ENCODE measurements at regions not wholly inside any gene's neighbourhood (a gene's known extent, or its start where the extent isn't known, plus 50 kb on each side); places are given as distances from the start of the nearest gene placed in this dataset.
A peak's percentile ranks its signal among the peaks of the same experiment; 100 is the strongest.

DNA sequence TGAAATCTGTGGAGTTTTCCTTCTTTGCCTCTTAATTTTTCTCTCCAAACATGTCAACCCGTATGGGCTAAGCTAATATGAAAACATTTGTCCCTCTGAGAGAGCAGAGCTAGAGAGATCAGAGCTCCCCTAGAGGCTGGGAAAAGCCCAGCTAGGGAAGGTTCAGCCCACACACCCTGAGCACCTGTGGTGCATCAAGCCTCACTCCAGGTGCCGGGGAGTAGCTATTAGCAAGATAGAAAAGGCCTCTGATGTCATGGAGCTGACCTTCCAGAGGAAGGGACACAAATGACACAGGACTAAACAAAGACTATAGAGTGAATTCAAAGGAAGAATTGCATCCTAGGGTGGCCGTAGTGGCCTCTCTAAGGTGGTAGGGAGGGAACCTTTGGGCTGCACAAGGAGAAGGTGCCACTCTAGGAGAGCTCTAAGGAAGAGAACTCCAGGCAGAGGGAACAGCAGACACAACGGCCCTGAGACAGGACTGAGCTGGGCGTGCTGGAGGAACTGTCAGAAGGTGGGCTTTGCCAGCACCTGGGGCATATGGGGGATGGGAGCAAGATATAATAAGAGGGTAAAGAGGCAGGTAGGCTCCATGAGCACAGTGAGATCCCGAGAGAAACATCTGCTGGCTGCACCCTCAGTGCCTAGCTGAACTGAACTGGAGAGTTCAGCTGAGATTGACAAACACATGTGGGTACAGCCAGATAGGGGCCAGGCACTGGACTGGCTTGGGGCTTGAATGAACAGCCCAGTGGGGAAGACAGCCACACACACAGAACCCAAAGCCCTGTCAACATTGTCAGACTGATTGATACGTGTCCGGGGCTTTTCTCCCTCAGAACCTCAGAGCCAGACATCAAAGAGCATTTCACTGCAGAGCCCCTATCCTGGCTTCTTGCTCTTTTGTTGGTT is 65.5 kb upstream of the DRD2 start:
- Mint-ChIP-seq H3K9me3 (no peaks in the 10 kb centered on the region), H3K36me3 (no peaks in the 10 kb centered on the region), H3K27me3 (ENCODE audit: low read depth) (peaks cover 23% of the 10 kb centered on the region), H3K4me1 (peaks cover 30% of the 10 kb centered on the region), H3K27ac (no peak overlapping the region), H3K4me3 (no peak overlapping the region)
- peak; percentile 82 for TF ChIP-seq ZNF423 (CRISPR knock-in tag; IDR thresholded peaks at IDR 0.05)
- TF ChIP-seq, protein P1, sequence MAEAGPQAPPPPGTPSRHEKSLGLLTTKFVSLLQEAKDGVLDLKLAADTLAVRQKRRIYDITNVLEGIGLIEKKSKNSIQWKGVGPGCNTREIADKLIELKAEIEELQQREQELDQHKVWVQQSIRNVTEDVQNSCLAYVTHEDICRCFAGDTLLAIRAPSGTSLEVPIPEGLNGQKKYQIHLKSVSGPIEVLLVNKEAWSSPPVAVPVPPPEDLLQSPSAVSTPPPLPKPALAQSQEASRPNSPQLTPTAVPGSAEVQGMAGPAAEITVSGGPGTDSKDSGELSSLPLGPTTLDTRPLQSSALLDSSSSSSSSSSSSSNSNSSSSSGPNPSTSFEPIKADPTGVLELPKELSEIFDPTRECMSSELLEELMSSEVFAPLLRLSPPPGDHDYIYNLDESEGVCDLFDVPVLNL (CRISPR knock-in tag; IDR thresholded peaks at IDR 0.05; ENCODE audit: borderline replicate concordance, low read depth), result no peak
- TF ChIP-seq GTF2I (CRISPR knock-in tag; conservative IDR thresholded peaks at IDR 0.05), result no peak
- CTCF ChIA-PET, result interaction anchor here (0.5 to 3.8 kb wide), 32 partner anchors 9 to 256 kb away, joined by 3 to 40 read pairs (median 4); partner anchors contain the start of genes ANKK1, DRD2, TTC12 and ZW10
- POLR2A ChIA-PET, result no interaction called here
- DNase-seq (ENCODE audit: low spot score) (peak; percentile 57), ATAC-seq (peak; percentile 96)

DNA sequence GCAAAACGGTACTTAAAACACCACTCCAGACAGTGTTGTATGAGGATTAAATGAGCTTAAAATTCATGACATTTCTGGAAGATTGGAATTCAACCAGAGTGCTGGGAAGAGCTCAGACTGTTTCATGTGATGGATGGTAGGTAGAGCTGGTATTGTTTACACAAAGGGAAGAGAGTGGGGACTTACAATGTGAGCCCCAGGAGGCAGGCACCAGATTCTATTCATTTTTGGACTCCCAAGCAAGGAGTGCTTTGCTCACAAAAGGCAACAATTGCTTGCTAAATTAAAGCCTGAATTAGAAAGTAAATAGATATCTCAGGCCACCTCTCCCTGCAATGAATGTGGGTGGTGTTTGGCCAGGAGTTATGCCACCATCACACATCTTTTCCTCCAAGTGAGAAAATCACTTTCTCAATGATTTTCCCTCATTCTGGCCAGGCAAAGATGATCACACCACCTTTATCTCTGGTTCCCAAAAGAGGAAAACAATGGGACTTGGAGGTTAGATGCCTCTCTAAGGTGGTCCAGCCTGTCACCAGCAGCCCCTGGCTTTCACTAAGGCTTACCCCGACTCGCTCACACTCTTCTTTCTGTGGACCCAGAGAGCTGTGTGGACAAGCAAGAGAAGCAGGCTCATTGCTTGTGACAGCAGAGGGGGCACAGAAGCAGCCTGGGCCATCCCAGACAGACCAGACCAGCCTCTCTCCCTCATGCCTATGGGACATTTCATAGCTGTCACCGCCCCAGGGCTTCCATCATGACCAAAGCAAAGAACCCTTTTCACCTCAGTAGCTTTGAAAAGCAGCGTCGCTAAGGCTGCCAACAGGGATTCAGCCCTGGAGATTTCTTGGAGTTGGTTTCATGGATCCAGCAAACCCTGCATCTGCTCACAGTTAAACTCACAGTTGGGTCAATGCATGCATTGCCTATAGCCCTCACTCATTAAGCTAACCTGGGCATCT is 63.5 kb upstream of the DRD2 start:
- ChIA-PET POLR2A (no interaction called here), CTCF (interaction anchor here (1.2 to 3.8 kb wide), 5 partner anchors 7 to 192 kb away, joined by 3 to 40 read pairs (median 14); no protein-coding TSS in a partner anchor)
- Mint-ChIP-seq H3K27me3 (ENCODE audit: low read depth) (peaks cover 23% of the 10 kb centered on the region), H3K4me3 (no peak overlapping the region), H3K9me3 (no peaks in the 10 kb centered on the region), H3K27ac (no peak overlapping the region), H3K36me3 (no peaks in the 10 kb centered on the region), H3K4me1 (peaks cover 30% of the 10 kb centered on the region)
- TF ChIP-seq, protein P2, sequence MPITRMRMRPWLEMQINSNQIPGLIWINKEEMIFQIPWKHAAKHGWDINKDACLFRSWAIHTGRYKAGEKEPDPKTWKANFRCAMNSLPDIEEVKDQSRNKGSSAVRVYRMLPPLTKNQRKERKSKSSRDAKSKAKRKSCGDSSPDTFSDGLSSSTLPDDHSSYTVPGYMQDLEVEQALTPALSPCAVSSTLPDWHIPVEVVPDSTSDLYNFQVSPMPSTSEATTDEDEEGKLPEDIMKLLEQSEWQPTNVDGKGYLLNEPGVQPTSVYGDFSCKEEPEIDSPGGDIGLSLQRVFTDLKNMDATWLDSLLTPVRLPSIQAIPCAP (CRISPR knock-in tag; IDR thresholded peaks at IDR 0.05), result no peak
- TF ChIP-seq ESRRA (CRISPR knock-in tag; IDR thresholded peaks at IDR 0.05; ENCODE audit: borderline replicate concordance) (no peak), ELF4 (CRISPR knock-in tag; IDR thresholded peaks at IDR 0.05; ENCODE audit: low read depth) (no peak), ZNF317 (CRISPR knock-in tag; IDR thresholded peaks at IDR 0.05; ENCODE audit: borderline replicate concordance, low read depth) (no peak), FOXK1 (CRISPR knock-in tag; IDR thresholded peaks at IDR 0.05) (no peak), TEAD4 (CRISPR knock-in tag; IDR thresholded peaks at IDR 0.05) (no peak), TEAD1 (CRISPR knock-in tag; IDR thresholded peaks at IDR 0.05) (no peak), GTF2I (CRISPR knock-in tag; conservative IDR thresholded peaks at IDR 0.05) (no peak), TCF7 (CRISPR knock-in tag; IDR thresholded peaks at IDR 0.05; ENCODE audit: low read depth) (no peak)
- TF ChIP-seq, protein P3, sequence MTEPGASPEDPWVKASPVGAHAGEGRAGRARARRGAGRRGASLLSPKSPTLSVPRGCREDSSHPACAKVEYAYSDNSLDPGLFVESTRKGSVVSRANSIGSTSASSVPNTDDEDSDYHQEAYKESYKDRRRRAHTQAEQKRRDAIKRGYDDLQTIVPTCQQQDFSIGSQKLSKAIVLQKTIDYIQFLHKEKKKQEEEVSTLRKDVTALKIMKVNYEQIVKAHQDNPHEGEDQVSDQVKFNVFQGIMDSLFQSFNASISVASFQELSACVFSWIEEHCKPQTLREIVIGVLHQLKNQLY (CRISPR knock-in tag; IDR thresholded peaks at IDR 0.05), result no peak
- TF ChIP-seq, protein P4, sequence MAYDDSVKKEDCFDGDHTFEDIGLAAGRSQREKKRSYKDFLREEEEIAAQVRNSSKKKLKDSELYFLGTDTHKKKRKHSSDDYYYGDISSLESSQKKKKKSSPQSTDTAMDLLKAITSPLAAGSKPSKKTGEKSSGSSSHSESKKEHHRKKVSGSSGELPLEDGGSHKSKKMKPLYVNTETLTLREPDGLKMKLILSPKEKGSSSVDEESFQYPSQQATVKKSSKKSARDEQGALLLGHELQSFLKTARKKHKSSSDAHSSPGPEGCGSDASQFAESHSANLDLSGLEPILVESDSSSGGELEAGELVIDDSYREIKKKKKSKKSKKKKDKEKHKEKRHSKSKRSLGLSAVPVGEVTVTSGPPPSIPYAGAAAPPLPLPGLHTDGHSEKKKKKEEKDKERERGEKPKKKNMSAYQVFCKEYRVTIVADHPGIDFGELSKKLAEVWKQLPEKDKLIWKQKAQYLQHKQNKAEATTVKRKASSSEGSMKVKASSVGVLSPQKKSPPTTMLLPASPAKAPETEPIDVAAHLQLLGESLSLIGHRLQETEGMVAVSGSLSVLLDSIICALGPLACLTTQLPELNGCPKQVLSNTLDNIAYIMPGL (CRISPR knock-in tag; IDR thresholded peaks at IDR 0.05), result no peak
- TF ChIP-seq, protein P5, sequence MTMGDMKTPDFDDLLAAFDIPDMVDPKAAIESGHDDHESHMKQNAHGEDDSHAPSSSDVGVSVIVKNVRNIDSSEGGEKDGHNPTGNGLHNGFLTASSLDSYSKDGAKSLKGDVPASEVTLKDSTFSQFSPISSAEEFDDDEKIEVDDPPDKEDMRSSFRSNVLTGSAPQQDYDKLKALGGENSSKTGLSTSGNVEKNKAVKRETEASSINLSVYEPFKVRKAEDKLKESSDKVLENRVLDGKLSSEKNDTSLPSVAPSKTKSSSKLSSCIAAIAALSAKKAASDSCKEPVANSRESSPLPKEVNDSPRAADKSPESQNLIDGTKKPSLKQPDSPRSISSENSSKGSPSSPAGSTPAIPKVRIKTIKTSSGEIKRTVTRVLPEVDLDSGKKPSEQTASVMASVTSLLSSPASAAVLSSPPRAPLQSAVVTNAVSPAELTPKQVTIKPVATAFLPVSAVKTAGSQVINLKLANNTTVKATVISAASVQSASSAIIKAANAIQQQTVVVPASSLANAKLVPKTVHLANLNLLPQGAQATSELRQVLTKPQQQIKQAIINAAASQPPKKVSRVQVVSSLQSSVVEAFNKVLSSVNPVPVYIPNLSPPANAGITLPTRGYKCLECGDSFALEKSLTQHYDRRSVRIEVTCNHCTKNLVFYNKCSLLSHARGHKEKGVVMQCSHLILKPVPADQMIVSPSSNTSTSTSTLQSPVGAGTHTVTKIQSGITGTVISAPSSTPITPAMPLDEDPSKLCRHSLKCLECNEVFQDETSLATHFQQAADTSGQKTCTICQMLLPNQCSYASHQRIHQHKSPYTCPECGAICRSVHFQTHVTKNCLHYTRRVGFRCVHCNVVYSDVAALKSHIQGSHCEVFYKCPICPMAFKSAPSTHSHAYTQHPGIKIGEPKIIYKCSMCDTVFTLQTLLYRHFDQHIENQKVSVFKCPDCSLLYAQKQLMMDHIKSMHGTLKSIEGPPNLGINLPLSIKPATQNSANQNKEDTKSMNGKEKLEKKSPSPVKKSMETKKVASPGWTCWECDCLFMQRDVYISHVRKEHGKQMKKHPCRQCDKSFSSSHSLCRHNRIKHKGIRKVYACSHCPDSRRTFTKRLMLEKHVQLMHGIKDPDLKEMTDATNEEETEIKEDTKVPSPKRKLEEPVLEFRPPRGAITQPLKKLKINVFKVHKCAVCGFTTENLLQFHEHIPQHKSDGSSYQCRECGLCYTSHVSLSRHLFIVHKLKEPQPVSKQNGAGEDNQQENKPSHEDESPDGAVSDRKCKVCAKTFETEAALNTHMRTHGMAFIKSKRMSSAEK (CRISPR knock-in tag; IDR thresholded peaks at IDR 0.05; ENCODE audit: borderline replicate concordance), result no peak
- DNase-seq (ENCODE audit: low spot score), result no peak
- 0 out of 2 replicates have a peak, but pooled peaks have one; percentile 11 for ATAC-seq
